Choroid plexus epithelial cell (primary cell): ENCODE measurements at regions not wholly inside any gene's neighbourhood (a gene's known extent, or its start where the extent isn't known, plus 50 kb on each side); places are given as distances from the start of the nearest gene placed in this dataset.

Experiments used
- DNase-seq: peaks from one replicate; pipeline ENCODE4 v3.0.0-alpha.2; 2010; ENCODE audit warnings: low read depth
- H3K4me3 ChIP-seq: 2 replicates; pipeline ENCODE4 v1.5.1; 2011; ENCODE audit warnings: low read depth, mild to moderate bottlenecking, control low read depth, low read length, moderate library complexity
- TF ChIP-seq, protein P1 (sequence below): conservative IDR thresholded peaks from 2 replicates; pipeline ENCODE4 v1.5.1; 2011; ENCODE audit warnings: low read depth, mild to moderate bottlenecking, control low read depth, inconsistent platforms, low read length, moderate library complexity

DNA sequence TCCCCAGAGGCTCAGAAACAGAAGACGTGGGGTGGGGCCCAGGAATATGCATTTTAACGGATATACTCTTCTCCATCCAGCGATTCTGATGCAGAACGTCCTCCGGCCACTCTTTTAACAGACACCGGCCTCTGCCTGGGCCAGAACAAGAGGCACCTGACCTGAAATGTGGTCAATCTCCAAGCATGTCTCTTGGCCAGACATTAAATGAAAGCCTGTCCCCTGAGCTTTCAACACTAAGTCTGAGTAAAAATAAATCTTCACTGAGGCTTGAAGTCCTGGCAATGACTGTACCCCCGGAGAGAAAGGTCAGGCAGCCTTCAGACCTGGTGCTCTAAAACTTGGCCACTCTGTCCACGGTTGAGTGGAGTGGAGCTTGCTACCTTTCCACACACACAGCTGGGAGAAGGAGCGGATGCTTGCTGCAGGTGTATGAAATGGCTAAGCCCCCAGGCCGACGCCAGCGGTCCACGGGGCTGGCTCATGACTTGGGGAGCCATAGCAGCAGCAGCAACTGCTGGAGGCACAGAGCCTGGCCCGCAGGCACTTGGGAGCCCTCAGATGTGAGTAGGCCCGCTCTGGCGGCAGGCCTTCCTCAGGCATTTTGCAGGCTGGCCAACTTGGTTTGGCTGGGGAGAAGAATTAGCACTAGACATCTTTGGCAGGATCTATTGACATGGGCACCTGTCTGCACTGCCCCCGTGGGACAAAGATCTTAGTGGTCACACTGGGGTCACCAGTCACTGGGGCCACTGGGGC lies 79.7 kb downstream of the TMEM17 start:
- DNase-seq = no peak
- TF ChIP-seq, protein P1, sequence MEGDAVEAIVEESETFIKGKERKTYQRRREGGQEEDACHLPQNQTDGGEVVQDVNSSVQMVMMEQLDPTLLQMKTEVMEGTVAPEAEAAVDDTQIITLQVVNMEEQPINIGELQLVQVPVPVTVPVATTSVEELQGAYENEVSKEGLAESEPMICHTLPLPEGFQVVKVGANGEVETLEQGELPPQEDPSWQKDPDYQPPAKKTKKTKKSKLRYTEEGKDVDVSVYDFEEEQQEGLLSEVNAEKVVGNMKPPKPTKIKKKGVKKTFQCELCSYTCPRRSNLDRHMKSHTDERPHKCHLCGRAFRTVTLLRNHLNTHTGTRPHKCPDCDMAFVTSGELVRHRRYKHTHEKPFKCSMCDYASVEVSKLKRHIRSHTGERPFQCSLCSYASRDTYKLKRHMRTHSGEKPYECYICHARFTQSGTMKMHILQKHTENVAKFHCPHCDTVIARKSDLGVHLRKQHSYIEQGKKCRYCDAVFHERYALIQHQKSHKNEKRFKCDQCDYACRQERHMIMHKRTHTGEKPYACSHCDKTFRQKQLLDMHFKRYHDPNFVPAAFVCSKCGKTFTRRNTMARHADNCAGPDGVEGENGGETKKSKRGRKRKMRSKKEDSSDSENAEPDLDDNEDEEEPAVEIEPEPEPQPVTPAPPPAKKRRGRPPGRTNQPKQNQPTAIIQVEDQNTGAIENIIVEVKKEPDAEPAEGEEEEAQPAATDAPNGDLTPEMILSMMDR = no peak
- no peak overlapping the region for H3K4me3 ChIP-seq

DNA sequence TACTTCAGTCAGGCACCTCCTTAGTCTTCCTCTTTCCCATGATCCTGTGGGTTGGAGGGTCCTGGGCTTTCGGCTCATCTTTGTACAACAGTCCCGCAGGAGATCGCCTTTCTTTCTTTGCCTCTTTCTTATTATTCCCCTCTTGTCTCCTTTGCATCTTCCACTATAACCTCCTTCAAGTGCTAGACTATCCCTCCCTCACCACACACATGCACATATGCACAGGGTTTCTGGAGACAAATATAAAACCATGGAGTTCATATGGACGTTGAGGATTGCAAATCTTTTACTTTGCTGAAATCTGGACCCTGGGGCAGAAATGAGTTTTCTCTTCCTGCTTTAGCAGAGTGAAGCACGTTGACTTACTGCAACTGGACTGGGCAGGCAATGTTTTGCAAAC lies 80.3 kb downstream of the TMEM17 start:
- no peak for DNase-seq
- no peak overlapping the region for H3K4me3 ChIP-seq
- TF ChIP-seq, protein P1 = no peak

DNA sequence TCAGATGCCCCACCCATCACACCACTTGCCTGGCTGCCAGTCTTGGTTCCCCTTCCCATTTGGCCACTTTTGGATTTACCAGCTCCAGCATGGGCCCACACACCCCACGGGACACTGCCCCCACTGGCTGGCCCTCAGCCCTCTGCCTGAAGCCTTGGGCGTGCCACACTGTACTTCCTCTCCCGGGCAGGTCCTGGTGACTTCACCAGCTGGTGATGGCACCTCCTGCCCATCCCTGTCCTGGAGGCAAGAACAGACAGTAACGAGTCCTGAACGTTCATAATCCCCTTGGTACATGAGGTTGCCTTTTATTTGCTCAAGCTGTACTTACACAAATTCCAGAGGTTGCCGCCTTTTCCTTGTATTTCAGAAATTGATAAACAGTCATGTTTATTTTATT lies 81.1 kb downstream of the TMEM17 start:
- H3K4me3 ChIP-seq = no peak overlapping the region
- no peak for DNase-seq
- TF ChIP-seq, protein P1 = no peak

- TF ChIP-seq, protein P1 = no peak
- DNase-seq = no peak
- no peak overlapping the region for H3K4me3 ChIP-seq
Measured at GRCh38 chr2:62423883-62424458, 82.0 kb downstream of the TMEM17 start.

- DNase-seq = no peak
- TF ChIP-seq, protein P1 = peak; percentile 57
- H3K4me3 ChIP-seq = no peak overlapping the region
Measured at GRCh38 chr2:62423235-62423634, 82.8 kb downstream of the TMEM17 start.

DNA sequence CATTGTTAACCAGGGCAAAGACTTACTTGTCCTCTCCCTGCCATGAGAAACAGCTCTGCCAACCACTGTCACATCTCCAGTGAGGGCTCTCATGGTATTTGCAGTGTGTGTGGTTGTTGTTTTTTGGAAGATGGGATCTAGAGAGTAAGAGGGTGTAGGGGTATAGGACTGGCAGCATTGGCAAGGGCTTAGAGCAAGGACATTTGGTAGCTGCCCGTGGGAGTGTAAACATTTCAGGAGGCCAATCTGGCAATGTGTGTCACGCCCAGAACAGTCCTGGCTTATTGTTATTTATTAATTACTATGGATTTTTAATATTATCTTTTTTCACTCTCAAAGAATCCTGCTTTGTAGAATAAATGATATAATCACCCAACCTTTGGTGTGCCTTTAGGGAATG lies 90.5 kb downstream of the TMEM17 start:
- TF ChIP-seq, protein P1 = no peak
- DNase-seq = no peak
- no peak overlapping the region for H3K4me3 ChIP-seq

DNA sequence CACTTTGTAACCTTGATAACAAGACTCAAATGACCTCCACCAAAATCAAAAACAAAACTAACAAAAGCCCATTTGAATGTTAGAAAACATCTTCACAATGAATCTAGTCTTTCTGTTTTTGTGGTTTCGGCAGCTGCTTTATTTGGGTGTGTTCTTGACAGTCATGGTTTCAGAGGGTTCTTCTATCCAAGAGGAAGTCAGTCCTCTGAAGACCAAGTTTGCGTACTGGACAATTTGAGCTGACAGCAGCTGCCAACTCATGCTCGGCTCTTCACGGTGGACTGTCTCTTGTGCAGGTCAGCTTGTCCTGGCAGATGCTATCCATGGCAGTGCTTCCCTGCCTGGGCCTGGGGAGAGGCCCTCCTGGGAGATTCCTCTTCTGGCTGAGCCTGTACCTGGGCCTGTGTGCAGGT lies 91.0 kb downstream of the TMEM17 start:
- H3K4me3 ChIP-seq = no peak overlapping the region
- no peak for DNase-seq
- TF ChIP-seq, protein P1 = no peak
